Testis (tissue), 2 donors: ENCODE measurements at regions not wholly inside any gene's neighbourhood (a gene's known extent, or its start where the extent isn't known, plus 50 kb on each side); places are given as distances from the start of the nearest gene placed in this dataset.
A peak's percentile ranks its signal among the peaks of the same experiment; 100 is the strongest.

Experiments
- DNase-seq: peaks from one replicate; pipeline ENCODE4 v3.0.0-alpha.2; 2019
- H3K27ac ChIP-seq, 2 donors: fragments of 200-600 bp; sonication (generic); one replicate each; pipeline ENCODE4 v1.5.1; 2019
- H3K27me3 ChIP-seq: fragments of 200-600 bp; sonication (generic); one replicate; pipeline ENCODE4 v1.5.1; 2019
- H3K36me3 ChIP-seq: fragments of 200-600 bp; sonication (generic); one replicate; pipeline ENCODE4 v1.5.1; 2017; ENCODE audit warnings: low read depth; ENCODE audit errors: missing control alignments
- H3K4me1 ChIP-seq: fragments of 200-600 bp; sonication (generic); one replicate; pipeline ENCODE4 v1.5.1; 2019
- H3K4me3 ChIP-seq, 2 donors: fragments of 200-600 bp; sonication (generic); one replicate each; pipeline ENCODE4 v1.5.1; 2017 to 2019
- H3K9me3 ChIP-seq: fragments of 200-600 bp; sonication (generic); one replicate; pipeline ENCODE4 v1.5.1; 2017
- CTCF ChIP-seq, 3 experiments: fragments of 450-650 bp in 2 of 3; fragments of 200-600 bp in 1 of 3; sonication (generic) in 1 of 3; IDR thresholded peaks; one replicate each; pipeline ENCODE4 v1.5.1; 2016 to 2019; ENCODE audit warnings: antibody characterized with exemption in 3 of 3, mild to moderate bottlenecking in 2 of 3, moderate library complexity in 1 of 3
- POLR2A ChIP-seq: fragments of 450-650 bp; IDR thresholded peaks from one replicate; pipeline ENCODE4 v1.6.1; 2017; ENCODE audit warnings: antibody characterized with exemption, mild to moderate bottlenecking, moderate library complexity
- WGBS, 2 donors: methylation state at CpG; one replicate each; pipeline ENCODE4 v1.1.5; 2018; 5-methylcytosine and 5-hydroxymethylcytosine counted together
- intact Hi-C: fragments of 100-400 bp; cut with DNase I; formaldehyde crosslinking; loops from one replicate; pipeline ENCODE4 v1.15.1; 2023; ENCODE audit warnings: low total_unique reads

- TF ChIP-seq POLR2A = no peak
- TF ChIP-seq CTCF (IDR thresholded peaks at IDR 0.05) = peak in 2 of 3 experiments; percentile 28 to 41
- H3K36me3 ChIP-seq = no peaks in the 10 kb centered on the region
- DNase-seq = peak; percentile 25
- no peak overlapping the region for H3K4me3 ChIP-seq
- no peaks in the 10 kb centered on the region for H3K27me3 ChIP-seq
- no peak overlapping the region for H3K27ac ChIP-seq
- intact Hi-C loops = no loop called here
- WGBS, 2 donors = 54 to 71% methylated on average over 21 of the region's 21 CpGs
- no peaks in the 10 kb centered on the region for H3K4me1 ChIP-seq
- no peaks in the 10 kb centered on the region for H3K9me3 ChIP-seq
Measured at GRCh38 chr22:33209930-33210784, 152.0 kb upstream of the SYN3 start.

- DNase-seq = no peak
- Histone ChIP-seq H3K27me3 (no peaks in the 10 kb centered on the region), H3K4me3 (no peak overlapping the region), H3K36me3 (no peaks in the 10 kb centered on the region), H3K9me3 (no peaks in the 10 kb centered on the region), H3K27ac (no peak overlapping the region), H3K4me1 (no peaks in the 10 kb centered on the region)
- WGBS, 2 donors = 15 to 37% methylated on average over 1 of the region's 1 CpG
- intact Hi-C loops = no loop called here
- TF ChIP-seq POLR2A (no peak), CTCF (IDR thresholded peaks at IDR 0.05) (no peak)
Measured at GRCh38 chr22:33204408-33204807, 146.2 kb upstream of the SYN3 start.

GRCh38 chr22:33202455-33202854 lies 144.3 kb upstream of the SYN3 start:
- H3K4me3 ChIP-seq = no peak overlapping the region
- TF ChIP-seq POLR2A (no peak), CTCF (IDR thresholded peaks at IDR 0.05) (no peak)
- no peaks in the 10 kb centered on the region for H3K4me1 ChIP-seq
- intact Hi-C loops = no loop called here
- 56 to 62% methylated on average over 1 of the region's 1 CpG for WGBS, 2 donors
- H3K27me3 ChIP-seq = no peaks in the 10 kb centered on the region
- no peaks in the 10 kb centered on the region for H3K36me3 ChIP-seq
- DNase-seq = no peak
- no peak overlapping the region for H3K27ac ChIP-seq
- H3K9me3 ChIP-seq = no peaks in the 10 kb centered on the region

- no peak for DNase-seq
- TF ChIP-seq CTCF (IDR thresholded peaks at IDR 0.05) (no peak), POLR2A (no peak)
- intact Hi-C loops = no loop called here
- Histone ChIP-seq H3K36me3 (no peaks in the 10 kb centered on the region), H3K4me3 (no peak overlapping the region), H3K27me3 (no peaks in the 10 kb centered on the region), H3K4me1 (peaks cover 2% of the 10 kb centered on the region), H3K27ac (no peak overlapping the region), H3K9me3 (no peaks in the 10 kb centered on the region)
- 45 to 67% methylated on average over 3 of the region's 3 CpGs for WGBS, 2 donors
Measured at GRCh38 chr22:33194529-33195077, 136.4 kb upstream of the SYN3 start.

- no peaks in the 10 kb centered on the region for H3K27me3 ChIP-seq
- no peaks in the 10 kb centered on the region for H3K9me3 ChIP-seq
- H3K36me3 ChIP-seq = no peaks in the 10 kb centered on the region
- 67 to 77% methylated on average over 2 of the region's 2 CpGs for WGBS, 2 donors
- DNase-seq = no peak
- no peak overlapping the region for H3K4me3 ChIP-seq
- intact Hi-C loops = no loop called here
- peaks cover 2% of the 10 kb centered on the region for H3K4me1 ChIP-seq
- H3K27ac ChIP-seq = no peak overlapping the region
- TF ChIP-seq POLR2A = no peak
- no peak for TF ChIP-seq CTCF (IDR thresholded peaks at IDR 0.05)
Measured at GRCh38 chr22:33192156-33192555, 134.0 kb upstream of the SYN3 start.
